DMS153 treated with DMSO at 0.1 percent for 48 hours (cell line): ENCODE measurements at regions not wholly inside any gene's neighbourhood (a gene's known extent, or its start where the extent isn't known, plus 50 kb on each side); places are given as distances from the start of the nearest gene placed in this dataset.

Experiments used
- DNase-seq: peaks from one replicate; lab custom pipeline; 2025; ENCODE audit not compliant: unreplicated experiment; lab: John Stamatoyannopoulos, UW

- DNase-seq: no peak
These were observed 1082.1 kb downstream of the AACS start for GRCh38 chr12:126147321-126147720.

DNA sequence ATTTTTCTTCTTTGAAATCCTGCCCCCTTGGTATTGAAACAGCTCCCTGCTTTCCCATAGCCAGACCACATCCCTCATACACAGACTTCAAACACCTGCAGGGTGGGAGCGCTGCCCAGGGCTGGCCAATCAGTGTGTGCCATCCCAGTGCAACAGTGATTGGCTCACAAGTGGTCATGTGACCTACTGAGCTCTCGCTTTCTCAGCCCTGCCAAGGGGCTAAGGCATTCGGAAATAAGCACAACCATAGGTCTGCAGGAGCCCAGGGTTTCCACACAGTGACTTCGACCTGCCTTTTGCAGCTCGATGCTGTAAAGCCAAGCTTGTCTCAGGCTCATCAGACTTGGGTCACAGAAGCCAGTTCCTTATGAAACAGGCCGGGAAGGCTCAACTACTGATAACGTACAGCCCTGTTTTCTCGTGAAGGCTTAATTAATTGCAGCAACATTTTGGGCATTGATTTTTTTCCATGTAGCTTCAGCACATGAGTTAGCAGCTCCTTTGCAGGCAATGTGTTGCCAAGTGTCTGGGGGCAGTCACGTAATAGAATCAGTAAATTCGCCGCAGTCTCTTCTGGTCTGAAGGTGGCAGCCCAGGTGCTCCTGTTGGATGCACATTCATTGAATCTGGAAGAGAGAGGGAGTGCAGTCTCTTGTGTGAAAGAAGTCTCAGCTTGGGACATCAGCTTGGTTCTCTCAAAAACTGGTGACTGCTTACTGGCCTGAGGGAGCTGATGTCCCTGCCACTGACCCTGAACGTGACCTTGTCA lies 1091.8 kb downstream of the AACS start:
- no peak for DNase-seq

DNA sequence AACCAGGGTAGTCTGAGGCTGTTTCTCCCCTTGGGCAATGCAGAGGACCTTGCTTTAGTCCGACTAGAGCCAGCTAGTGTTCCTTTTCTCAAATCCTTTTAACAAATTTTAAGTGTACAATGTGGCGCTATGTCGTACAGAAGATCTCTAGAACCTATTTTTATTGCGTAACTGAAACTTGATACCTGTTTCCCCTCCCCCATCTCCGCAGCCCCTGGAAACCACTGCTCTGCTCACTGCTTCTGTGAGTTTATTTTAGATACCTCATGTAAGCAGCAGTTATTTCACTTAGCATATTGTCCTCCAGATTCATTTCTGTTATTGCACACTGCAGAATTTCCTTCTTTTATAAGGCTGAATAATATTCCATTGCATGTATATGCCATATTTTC lies 1092.3 kb downstream of the AACS start:
- no peak for DNase-seq

DNA sequence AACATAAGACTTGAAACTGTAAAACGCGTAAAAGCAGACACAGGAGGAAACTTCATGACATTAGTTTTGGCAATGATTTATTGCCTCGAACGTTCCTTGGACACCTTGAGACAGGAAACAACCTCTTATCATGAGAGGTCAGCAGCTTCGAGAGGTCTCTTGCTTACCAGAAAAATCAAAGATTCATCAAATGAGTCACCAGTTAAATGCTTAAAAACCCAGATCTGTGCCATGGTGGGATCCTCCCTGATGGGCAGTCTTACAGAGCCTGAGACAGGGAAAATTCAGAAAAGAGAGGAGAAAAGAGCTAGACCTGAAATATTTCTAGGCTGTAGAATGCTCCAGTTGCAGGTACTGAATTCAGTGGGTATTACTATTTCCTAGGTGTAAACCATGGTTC lies 1093.9 kb downstream of the AACS start:
- DNase-seq: no peak

DNA sequence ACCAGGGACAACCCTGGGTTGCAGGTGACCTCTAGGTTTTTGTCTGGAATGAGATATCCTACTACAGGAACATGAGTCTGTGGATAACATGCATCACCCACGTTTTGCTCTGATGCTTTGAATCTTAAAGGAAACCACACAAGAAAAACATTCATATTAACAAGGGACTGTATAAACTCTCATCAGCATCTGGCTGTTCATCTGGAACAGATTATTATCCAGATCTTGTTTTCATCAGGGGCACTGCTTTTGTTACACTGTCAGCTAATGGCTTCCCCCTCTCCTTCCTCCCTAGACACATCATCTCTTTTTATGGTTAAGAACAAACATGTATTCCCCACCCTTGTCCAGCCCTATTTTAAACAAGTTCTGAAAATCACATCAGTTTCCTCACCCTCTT lies 1095.7 kb downstream of the AACS start:
- no peak for DNase-seq

GRCh38 chr12:126163984-126164383 lies 1098.7 kb downstream of the AACS start:
- DNase-seq: no peak

- no peak for DNase-seq
These were observed 1106.8 kb downstream of the AACS start for GRCh38 chr12:126171937-126172559.

- DNase-seq: no peak
These were observed 1117.5 kb downstream of the AACS start for GRCh38 chr12:126182619-126183236.

DNA sequence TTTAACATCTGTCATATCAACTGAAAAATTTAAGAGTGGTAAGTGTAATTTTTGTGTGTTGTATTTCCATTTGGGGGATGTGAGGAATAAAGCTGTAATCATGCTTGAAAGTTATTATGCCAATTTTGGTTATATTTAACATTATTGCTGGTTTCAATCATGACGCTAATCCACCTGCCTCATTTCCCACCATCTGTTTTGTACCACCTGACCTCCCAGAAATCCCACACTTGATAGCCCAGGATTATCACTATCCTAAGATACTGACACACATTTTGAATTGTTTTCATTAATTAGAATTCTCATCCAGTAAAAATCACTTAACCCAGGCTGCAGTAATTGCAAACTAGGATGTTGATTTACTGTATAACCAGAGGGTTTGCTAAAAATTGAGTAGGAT lies 1119.8 kb downstream of the AACS start:
- DNase-seq: no peak

DNA sequence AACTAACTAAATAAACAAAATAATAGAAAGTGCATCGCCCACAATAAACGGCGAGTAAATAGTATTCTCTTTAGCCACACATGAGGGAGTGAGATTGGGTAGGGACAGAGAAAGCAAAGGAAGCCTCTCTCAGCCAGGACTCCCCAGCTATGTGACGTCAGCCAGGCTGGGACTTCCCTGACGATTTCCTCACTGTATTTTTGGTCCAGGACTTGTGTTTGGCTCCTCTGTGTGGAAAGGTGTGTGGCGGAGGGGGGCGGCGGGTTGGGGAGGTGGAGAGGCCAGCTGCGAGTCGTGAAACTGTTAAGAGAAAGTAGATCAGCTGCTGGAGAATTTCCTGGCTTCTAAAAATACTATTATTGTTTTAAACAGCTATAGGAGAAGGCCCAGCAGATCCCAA lies 1124.6 kb downstream of the AACS start:
- DNase-seq: no peak

GRCh38 chr12:126191031-126191891 lies 1126.0 kb downstream of the AACS start:
- no peak for DNase-seq

GRCh38 chr12:126191949-126192348 lies 1126.7 kb downstream of the AACS start:
- no peak for DNase-seq

DNA sequence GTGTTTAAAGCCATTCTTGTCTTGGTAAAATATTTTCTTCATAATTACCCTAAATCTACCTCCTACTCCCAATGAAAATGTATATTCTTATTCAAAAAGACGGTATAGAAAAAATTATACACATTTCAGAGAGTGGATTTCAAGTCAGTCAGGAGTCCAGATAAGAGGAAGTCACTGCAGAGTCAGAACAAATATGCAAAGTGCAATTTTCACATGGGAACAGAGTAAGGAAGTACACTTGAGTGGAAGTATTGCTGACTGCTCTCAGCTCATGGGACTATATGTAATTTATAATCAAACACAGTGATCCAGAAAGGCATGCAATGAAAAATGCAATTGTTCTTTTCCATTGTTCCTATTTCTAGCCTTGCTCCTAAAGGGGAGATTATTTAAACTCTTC lies 1128.0 kb downstream of the AACS start:
- no peak for DNase-seq

DNA sequence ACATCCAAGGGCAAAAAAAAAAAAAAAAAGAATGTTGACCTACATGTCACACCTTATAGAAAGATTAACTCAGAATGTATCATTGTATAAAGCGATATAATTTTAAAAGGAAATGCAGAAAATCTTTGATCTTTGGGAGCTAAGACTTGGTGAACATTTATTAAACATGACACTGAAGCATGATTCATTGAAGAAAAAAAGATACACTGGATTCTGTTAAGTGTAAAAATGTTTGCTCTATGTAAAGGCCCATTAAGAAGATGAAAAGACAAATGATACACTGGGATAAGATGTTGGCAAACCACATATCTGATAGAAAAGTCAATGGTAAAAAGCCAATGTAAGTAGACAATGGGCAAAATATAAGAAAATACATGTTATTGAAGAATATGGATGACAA lies 1131.0 kb downstream of the AACS start:
- DNase-seq: no peak

GRCh38 chr12:126198516-126198915 lies 1133.3 kb downstream of the AACS start:
- no peak for DNase-seq

- DNase-seq: no peak
These were observed 1133.9 kb downstream of the AACS start for GRCh38 chr12:126198966-126199692.

GRCh38 chr12:126201981-126202537 lies 1136.8 kb downstream of the AACS start:
- no peak for DNase-seq

- DNase-seq: no peak
These were observed 1139.1 kb downstream of the AACS start for GRCh38 chr12:126204326-126204725.

DNA sequence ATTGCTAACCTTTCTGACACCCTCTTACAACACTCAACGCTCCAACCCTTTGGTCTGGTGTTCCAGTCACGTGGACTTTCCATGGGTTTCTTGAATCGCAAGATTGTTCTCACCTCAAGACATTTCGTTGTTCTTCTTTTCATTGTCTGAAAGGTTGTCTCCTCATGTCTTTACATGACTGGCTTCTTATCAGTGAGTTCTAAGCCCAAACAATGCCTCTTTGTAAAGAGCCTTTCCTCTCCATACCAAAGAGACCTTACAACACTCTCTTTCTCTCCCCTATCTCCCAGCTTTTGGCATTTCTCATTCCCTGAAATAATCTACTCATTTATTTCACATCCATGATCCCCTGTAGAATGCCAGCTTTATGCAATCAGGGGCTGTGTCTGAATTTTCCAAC lies 1144.8 kb downstream of the AACS start:
- no peak for DNase-seq

- DNase-seq: no peak
These were observed 1145.2 kb downstream of the AACS start for GRCh38 chr12:126210448-126210847.
